PC-3 (cell line): ENCODE measurements at regions not wholly inside any gene's neighbourhood (a gene's known extent, or its start where the extent isn't known, plus 50 kb on each side); places are given as distances from the start of the nearest gene placed in this dataset.

Experiments used
- ATAC-seq: fragments of 200-7000 bp; cut with Tn5 transposase; 2 replicates; pipeline ENCODE4 v1.9.1; 2020; ENCODE audit warnings: mild to moderate bottlenecking, moderate library complexity
- BruUV-seq: library from RNA; stranded (reverse); fragments of 400-500 nt; replicated peaks from 2 replicates; lab custom pipeline; 2021; lab: Mats Ljungman, UMichigan
- CTCF ChIA-PET: fragments of 300-600 bp; sonication (Branson Sonifier 250); formaldehyde crosslinking; loops from one replicate; lab custom pipeline; 2022; ENCODE audit warnings: antibody characterized with exemption; lab: Charles Lee
- POLR2A ChIA-PET: fragments of 300-600 bp; sonication (Branson Sonifier 250); formaldehyde crosslinking; loops from one replicate; lab custom pipeline; 2022; ENCODE audit warnings: antibody characterized with exemption; ENCODE audit not compliant: unreplicated experiment; lab: Charles Lee
- DNase-seq: peaks from one replicate; pipeline ENCODE4 v3.0.0-alpha.2; 2015
- H2AFZ ChIP-seq: fragments of 300-600 bp; sonication (generic); 2 replicates; pipeline ENCODE4 v1.6.0; 2016; ENCODE audit warnings: antibody characterized with exemption, low read length
- H3F3A ChIP-seq: fragments of 300-600 bp; sonication (generic); one replicate; pipeline ENCODE4 v1.6.0; 2017; ENCODE audit warnings: antibody characterized with exemption, low read length, control low read depth, mild to moderate bottlenecking; ENCODE audit not compliant: unreplicated experiment
- H3K27ac ChIP-seq: fragments of 300-600 bp; sonication (generic); 2 replicates; pipeline ENCODE4 v1.5.1; 2016; ENCODE audit warnings: mild to moderate bottlenecking, low read length
- H3K27me3 ChIP-seq: fragments of 300-600 bp; sonication (generic); 2 replicates; pipeline ENCODE4 v1.6.1; 2016; ENCODE audit warnings: low read length, mixed read lengths
- H3K36me3 ChIP-seq: fragments of 300-600 bp; sonication (generic); 2 replicates; pipeline ENCODE4 v1.6.1; 2016; ENCODE audit warnings: low read depth, mixed run types, low read length, mixed read lengths
- H3K4me1 ChIP-seq: fragments of 300-600 bp; sonication (generic); 2 replicates; pipeline ENCODE4 v1.5.1; 2016; ENCODE audit warnings: low read length; ENCODE audit not compliant: insufficient read depth
- H3K4me2 ChIP-seq: fragments of 300-600 bp; sonication (generic); 2 replicates; pipeline ENCODE4 v1.6.0; 2016; ENCODE audit warnings: low read length
- H3K4me3 ChIP-seq: fragments of 300-600 bp; sonication (generic); 2 replicates; pipeline ENCODE4 v1.5.1; 2016; ENCODE audit warnings: mild to moderate bottlenecking, low read length, mixed read lengths
- H3K79me2 ChIP-seq: fragments of 300-600 bp; sonication (generic); 2 replicates; pipeline ENCODE4 v1.6.1; 2017; ENCODE audit warnings: low read length, mixed read lengths
- H3K9ac ChIP-seq: fragments of 300-600 bp; sonication (generic); 2 replicates; pipeline ENCODE4 v1.6.0; 2016; ENCODE audit warnings: mild to moderate bottlenecking, low read length
- H3K9me2 ChIP-seq: fragments of 300-600 bp; sonication (generic); replicated peaks from 2 replicates; pipeline ENCODE4 v1.6.1; 2016; ENCODE audit warnings: mixed run types, low read length, mixed read lengths
- H3K9me3 ChIP-seq: fragments of 300-600 bp; sonication (generic); 2 replicates; pipeline ENCODE4 v1.6.1; 2016; ENCODE audit warnings: low read length, mixed read lengths
- H4K20me1 ChIP-seq: fragments of 300-600 bp; sonication (generic); 2 replicates; pipeline ENCODE4 v1.6.1; 2016; ENCODE audit warnings: low read length, mixed read lengths
- EZH2 ChIP-seq: fragments of 300-600 bp; sonication (generic); IDR thresholded peaks from one replicate; pipeline ENCODE4 v1.6.1; 2017; ENCODE audit warnings: antibody characterized with exemption, mild to moderate bottlenecking, low read length; ENCODE audit not compliant: unreplicated experiment
- EZH2phosphoT487 ChIP-seq: fragments of 300-600 bp; sonication (generic); IDR thresholded peaks from 2 replicates; pipeline ENCODE4 v1.6.1; 2018; ENCODE audit warnings: mild to moderate bottlenecking, antibody characterized with exemption, low read length, borderline replicate concordance
- intact Hi-C: fragments of 100-400 bp; cut with micrococcal nuclease; formaldehyde crosslinking; loops from 2 replicates; pipeline ENCODE4 v1.9.0; 2023
- TF ChIP-seq, protein P1 (sequence below): fragments of 300-600 bp; sonication (generic); conservative IDR thresholded peaks from 2 replicates; pipeline ENCODE4 v1.5.1; 2017; ENCODE audit warnings: antibody characterized with exemption, low read depth, mild to moderate bottlenecking, low read length

DNA sequence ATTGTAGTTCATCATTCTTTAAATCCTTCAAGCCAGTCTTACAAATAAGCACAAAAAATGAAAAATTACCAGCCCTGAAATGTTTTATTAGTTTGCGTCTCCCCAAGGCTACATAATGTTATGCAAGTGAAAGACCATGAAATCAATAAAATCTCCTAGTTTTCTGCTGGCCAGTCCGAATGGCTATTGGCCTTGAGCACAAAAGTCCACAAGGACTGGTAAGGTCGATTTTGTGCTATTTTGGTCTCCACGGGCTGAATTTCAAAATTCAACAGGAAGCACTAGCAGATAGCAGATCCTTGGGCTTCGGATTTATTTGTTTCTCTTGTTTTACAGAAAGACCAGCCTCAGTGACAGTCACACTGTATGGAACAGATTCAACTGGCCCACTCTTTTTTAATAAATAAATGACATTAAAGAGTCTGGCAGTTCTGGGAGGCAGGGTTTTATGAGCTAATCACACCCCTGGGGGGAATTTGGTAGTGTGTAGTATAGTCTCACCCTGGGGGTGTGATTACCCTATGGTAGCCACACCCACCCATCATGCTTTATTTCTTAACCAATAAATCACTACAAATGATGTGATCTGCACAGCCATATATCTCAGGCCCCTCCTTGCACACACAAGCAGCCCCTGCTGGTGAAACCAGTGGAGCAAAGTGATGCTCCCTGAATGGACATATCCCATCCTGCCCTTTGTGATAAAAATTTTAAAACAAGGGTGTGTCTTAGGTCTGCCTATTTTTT is 51.1 kb upstream of the TMEM33 start:
- POLR2A ChIA-PET, result no interaction called here
- H3K4me2 ChIP-seq, result no peak overlapping the region
- TF ChIP-seq, protein P1, sequence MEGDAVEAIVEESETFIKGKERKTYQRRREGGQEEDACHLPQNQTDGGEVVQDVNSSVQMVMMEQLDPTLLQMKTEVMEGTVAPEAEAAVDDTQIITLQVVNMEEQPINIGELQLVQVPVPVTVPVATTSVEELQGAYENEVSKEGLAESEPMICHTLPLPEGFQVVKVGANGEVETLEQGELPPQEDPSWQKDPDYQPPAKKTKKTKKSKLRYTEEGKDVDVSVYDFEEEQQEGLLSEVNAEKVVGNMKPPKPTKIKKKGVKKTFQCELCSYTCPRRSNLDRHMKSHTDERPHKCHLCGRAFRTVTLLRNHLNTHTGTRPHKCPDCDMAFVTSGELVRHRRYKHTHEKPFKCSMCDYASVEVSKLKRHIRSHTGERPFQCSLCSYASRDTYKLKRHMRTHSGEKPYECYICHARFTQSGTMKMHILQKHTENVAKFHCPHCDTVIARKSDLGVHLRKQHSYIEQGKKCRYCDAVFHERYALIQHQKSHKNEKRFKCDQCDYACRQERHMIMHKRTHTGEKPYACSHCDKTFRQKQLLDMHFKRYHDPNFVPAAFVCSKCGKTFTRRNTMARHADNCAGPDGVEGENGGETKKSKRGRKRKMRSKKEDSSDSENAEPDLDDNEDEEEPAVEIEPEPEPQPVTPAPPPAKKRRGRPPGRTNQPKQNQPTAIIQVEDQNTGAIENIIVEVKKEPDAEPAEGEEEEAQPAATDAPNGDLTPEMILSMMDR, result peak; percentile 24; the same call in 1 of the 2 replicates
- TF ChIP-seq EZH2 (no peak), EZH2phosphoT487 (no peak)
- BruUV-seq, result no TSS peak
- H3K9me2 ChIP-seq, result no peaks in the 10 kb centered on the region
- H3K9me3 ChIP-seq, result no peaks in the 10 kb centered on the region
- no peaks in the 10 kb centered on the region for H3F3A ChIP-seq
- intact Hi-C loops, result loop anchor here (1.0 to 10.0 kb wide), 2 partner anchors 191 to 599 kb away; no protein-coding TSS in a partner anchor
- H4K20me1 ChIP-seq, result no peaks in the 10 kb centered on the region
- H3K79me2 ChIP-seq, result no peaks in the 10 kb centered on the region
- peaks cover 3% of the 10 kb centered on the region for H3K4me1 ChIP-seq
- ATAC-seq, result no peak
- no peaks in the 10 kb centered on the region for H3K36me3 ChIP-seq
- CTCF ChIA-PET, result no interaction called here
- peak; percentile 18 for DNase-seq
- H3K27ac ChIP-seq, result no peak overlapping the region
- no peak overlapping the region for H3K9ac ChIP-seq
- peaks cover 24% of the 10 kb centered on the region; the same call in 1 of the 2 replicates for H3K27me3 ChIP-seq
- H3K4me3 ChIP-seq, result no peak overlapping the region
- H2AFZ ChIP-seq, result no peak overlapping the region

DNA sequence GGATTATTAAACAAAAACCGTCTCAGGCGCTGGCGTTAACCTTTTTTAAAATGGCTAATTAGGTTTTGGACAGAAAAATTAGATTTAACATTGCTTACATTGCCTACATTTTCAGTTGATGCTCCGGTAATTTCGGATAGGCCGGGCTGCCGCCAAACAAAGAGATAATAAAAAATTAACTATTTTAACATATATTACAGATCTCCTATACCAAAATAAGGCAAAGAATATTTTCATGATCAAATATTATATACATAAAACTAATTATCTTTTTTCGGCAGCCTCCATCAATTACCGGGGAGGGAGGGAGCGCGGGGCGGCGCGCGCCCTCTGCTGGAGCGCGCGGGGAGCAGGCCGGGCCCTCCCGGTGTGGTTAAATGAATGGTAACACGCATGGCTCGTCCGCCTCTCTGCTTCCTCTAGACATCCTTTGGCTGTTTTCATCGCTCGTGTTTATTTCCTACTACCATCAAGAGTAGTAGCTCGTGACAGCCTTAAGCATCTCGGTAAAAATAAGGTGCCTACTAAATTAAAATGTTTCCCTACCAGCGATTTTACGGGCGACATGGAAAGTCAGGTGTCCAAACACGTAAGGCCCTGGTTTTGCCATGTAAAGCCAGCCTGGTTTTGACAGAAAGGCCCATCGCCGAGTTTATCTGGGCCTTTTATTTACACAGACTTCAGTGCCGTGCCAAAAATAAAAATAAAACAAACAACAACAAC is 52.4 kb upstream of the TMEM33 start:
- Histone ChIP-seq H3K27ac (no peak overlapping the region), H2AFZ (0 out of 2 replicates have a peak overlapping the region, but pooled peaks have one; percentile 26)
- peak; percentile 74 for ATAC-seq

More for the DNA sequence above, 52.4 kb upstream of the TMEM33 start:
- Histone ChIP-seq H3K36me3 (no peaks in the 10 kb centered on the region), H3F3A (no peaks in the 10 kb centered on the region), H4K20me1 (no peaks in the 10 kb centered on the region), H3K27me3 (peaks cover 24% of the 10 kb centered on the region; the same call in 1 of the 2 replicates), H3K4me2 (peak overlapping the region; percentile 53; the same call in 1 of the 2 replicates), H3K9me2 (no peaks in the 10 kb centered on the region), H3K4me1 (no peaks in the 10 kb centered on the region), H3K79me2 (no peaks in the 10 kb centered on the region), H3K9me3 (no peaks in the 10 kb centered on the region), H3K9ac (no peak overlapping the region), H3K4me3 (no peak overlapping the region)
- POLR2A ChIA-PET, result no interaction called here
- TF ChIP-seq, protein P1, result peak; percentile 80
- no peak; the same call in 1 of the 2 replicates for TF ChIP-seq EZH2phosphoT487
- CTCF ChIA-PET, result no interaction called here
- intact Hi-C loops, result loop anchor here (1.0 to 10.0 kb wide), 2 partner anchors 189 to 598 kb away; no protein-coding TSS in a partner anchor
- DNase-seq, result peak; percentile 39
- BruUV-seq, result no TSS peak
